Ascending aorta (tissue), 2 donors: ENCODE measurements at regions not wholly inside any gene's neighbourhood (a gene's known extent, or its start where the extent isn't known, plus 50 kb on each side); places are given as distances from the start of the nearest gene placed in this dataset.
"Not testable (repeated sequence)": the region's sequence is repeated elsewhere in the genome, so short reads cannot be mapped to it uniquely, and the experiment has no call there.

Experiments used
- DNase-seq, 2 donors: peaks; one replicate each; pipeline ENCODE4 v3.0.0-alpha.2; 2019; ENCODE audit warnings: low spot score in 2 of 2
- H3K27ac ChIP-seq, 2 donors: fragments of 200-600 bp; sonication (generic); one replicate each; pipeline ENCODE4 v1.5.1; 2016 to 2017; ENCODE audit warnings: mild to moderate bottlenecking in 1 of 2
- H3K27me3 ChIP-seq: fragments of 200-600 bp; sonication (generic); one replicate; pipeline ENCODE4 v1.5.1; 2017
- H3K36me3 ChIP-seq, 2 donors: fragments of 200-600 bp; sonication (generic); one replicate each; pipeline ENCODE4 v1.5.1; 2016
- H3K4me1 ChIP-seq, 2 donors: fragments of 200-600 bp; sonication (generic); one replicate each; pipeline ENCODE4 v1.5.1; 2016 to 2017; ENCODE audit warnings: mild to moderate bottlenecking in 1 of 2
- H3K4me3 ChIP-seq, 2 donors: fragments of 200-600 bp; sonication (generic); one replicate each; pipeline ENCODE4 v1.5.1; 2016 to 2017; ENCODE audit warnings: mild to moderate bottlenecking in 1 of 2
- H3K9me3 ChIP-seq, 2 donors: fragments of 200-600 bp; sonication (generic); one replicate each; pipeline ENCODE4 v1.5.1; 2016
- intact Hi-C: fragments of 100-400 bp; cut with DNase I; formaldehyde crosslinking; loops from one replicate; pipeline ENCODE4 v1.15.1; 2023
- TF ChIP-seq, protein P1 (sequence below), 3 experiments: fragments of 200-600 bp in 2 of 3; fragments of 450-650 bp in 1 of 3; sonication (generic) in 2 of 3; IDR thresholded peaks; one replicate each; pipeline ENCODE4 v1.5.1; 2016 to 2019; ENCODE audit warnings: antibody characterized with exemption in 3 of 3, mild to moderate bottlenecking in 1 of 3, moderate library complexity in 1 of 3

DNA sequence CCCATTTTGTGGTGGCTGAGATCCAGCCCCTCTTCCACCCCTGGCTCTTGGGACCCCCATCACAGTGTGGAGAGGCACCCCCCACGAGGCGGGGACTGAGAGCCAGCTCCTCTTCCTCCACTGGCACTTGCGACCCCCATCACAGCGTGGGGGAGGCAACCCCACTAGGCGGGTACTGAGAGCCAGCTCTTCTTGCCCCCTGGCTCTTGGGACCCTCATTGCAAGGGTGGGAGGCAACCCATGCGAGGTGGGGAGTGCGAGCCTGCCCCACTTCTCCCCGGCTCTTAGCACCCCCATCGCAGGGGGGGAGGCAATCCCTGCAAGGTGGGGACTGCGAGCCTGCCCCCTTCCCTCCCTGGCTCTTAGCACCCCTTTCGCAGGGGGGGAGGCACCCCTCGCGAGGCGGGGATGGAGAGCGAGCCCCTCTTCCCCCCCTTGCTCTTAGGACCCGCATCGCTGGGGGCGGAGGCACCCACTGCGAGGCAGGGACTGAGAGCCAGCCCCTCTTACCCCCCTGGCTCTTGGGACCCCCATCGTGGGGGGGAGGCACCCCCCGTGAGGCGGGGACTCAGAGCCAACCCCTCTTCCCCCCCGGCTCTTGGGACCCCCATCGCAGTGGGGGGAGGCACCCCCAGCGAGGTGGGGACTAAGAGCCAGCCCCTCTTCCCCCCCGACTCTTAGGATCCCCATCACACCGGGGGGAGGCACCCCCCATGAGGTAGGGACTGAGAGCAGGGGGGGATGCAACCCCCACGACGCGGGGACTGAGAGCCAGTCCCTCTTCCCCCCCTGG is 364.6 kb upstream of the SPRY2 start:
- intact Hi-C loops, result no loop called here
- TF ChIP-seq, protein P1, sequence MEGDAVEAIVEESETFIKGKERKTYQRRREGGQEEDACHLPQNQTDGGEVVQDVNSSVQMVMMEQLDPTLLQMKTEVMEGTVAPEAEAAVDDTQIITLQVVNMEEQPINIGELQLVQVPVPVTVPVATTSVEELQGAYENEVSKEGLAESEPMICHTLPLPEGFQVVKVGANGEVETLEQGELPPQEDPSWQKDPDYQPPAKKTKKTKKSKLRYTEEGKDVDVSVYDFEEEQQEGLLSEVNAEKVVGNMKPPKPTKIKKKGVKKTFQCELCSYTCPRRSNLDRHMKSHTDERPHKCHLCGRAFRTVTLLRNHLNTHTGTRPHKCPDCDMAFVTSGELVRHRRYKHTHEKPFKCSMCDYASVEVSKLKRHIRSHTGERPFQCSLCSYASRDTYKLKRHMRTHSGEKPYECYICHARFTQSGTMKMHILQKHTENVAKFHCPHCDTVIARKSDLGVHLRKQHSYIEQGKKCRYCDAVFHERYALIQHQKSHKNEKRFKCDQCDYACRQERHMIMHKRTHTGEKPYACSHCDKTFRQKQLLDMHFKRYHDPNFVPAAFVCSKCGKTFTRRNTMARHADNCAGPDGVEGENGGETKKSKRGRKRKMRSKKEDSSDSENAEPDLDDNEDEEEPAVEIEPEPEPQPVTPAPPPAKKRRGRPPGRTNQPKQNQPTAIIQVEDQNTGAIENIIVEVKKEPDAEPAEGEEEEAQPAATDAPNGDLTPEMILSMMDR (IDR thresholded peaks at IDR 0.05), result no peak
- no peak for DNase-seq

GRCh38 chr13:80704369-80704768 is 363.4 kb upstream of the SPRY2 start:
- H3K36me3 ChIP-seq, result no peaks in the 10 kb centered on the region
- no peaks in the 10 kb centered on the region for H3K9me3 ChIP-seq
- H3K27me3 ChIP-seq, result no peaks in the 10 kb centered on the region
- TF ChIP-seq, protein P1 (IDR thresholded peaks at IDR 0.05), result no peak
- no peak overlapping the region for H3K27ac ChIP-seq
- H3K4me1 ChIP-seq, result no peaks in the 10 kb centered on the region
- no peak overlapping the region for H3K4me3 ChIP-seq
- intact Hi-C loops, result no loop called here
- no peak for DNase-seq

More for the DNA sequence above, 364.6 kb upstream of the SPRY2 start:
- Histone ChIP-seq H3K4me3 (no peak overlapping the region), H3K9me3 (no peaks in the 10 kb centered on the region), H3K36me3 (no peaks in the 10 kb centered on the region), H3K4me1 (no peaks in the 10 kb centered on the region), H3K27ac (no peak overlapping the region), H3K27me3 (no peaks in the 10 kb centered on the region)

- no peak for DNase-seq
- Histone ChIP-seq H3K4me1 (no peaks in the 10 kb centered on the region), H3K4me3 (no peak overlapping the region), H3K36me3 (no peaks in the 10 kb centered on the region), H3K27me3 (no peaks in the 10 kb centered on the region), H3K9me3 (peaks cover 0 to 9% of the 10 kb centered on the region in 2 donors), H3K27ac (no peak overlapping the region)
- TF ChIP-seq, protein P1 (IDR thresholded peaks at IDR 0.05), result no peak
- intact Hi-C loops, result no loop called here
Observed at GRCh38 chr13:80695841-80696240, 354.9 kb upstream of the SPRY2 start.

DNA sequence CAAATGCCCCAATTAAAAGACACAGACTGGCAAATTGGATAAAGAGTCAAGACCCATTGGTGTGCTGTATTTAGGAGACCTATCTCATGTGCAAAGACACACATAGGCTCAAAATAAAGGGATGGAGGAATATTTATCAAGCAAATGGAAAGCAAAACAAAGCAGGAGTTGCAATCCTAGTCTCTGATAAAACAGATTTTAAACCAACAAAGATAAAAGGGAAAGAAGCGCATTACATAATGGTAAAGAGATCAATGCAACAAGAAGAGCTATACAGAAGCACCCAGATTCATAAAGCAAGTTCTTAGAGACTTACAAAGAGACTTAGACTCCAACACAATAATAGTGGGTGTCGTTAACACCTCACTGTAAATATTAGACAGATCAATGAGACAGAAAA is 350.9 kb upstream of the SPRY2 start:
- DNase-seq, H3K27me3 ChIP-seq, H3K4me3 ChIP-seq, intact Hi-C loops, H3K36me3 ChIP-seq, H3K27ac ChIP-seq, H3K4me1 ChIP-seq: not testable (repeated sequence)
- H3K9me3 ChIP-seq, result peaks cover 0 to 14% of the 10 kb centered on the region in 2 donors

- TF ChIP-seq, protein P1 (IDR thresholded peaks at IDR 0.05), result no peak
- no peak for DNase-seq
Observed at GRCh38 chr13:80690208-80690607, 349.3 kb upstream of the SPRY2 start.

GRCh38 chr13:80688593-80688992 is 347.7 kb upstream of the SPRY2 start:
- peaks cover 0 to 14% of the 10 kb centered on the region in 2 donors for H3K9me3 ChIP-seq
- H3K27me3 ChIP-seq, result no peaks in the 10 kb centered on the region
- no peaks in the 10 kb centered on the region for H3K36me3 ChIP-seq
- no peak overlapping the region for H3K27ac ChIP-seq
- H3K4me3 ChIP-seq, result no peak overlapping the region
- intact Hi-C loops, result no loop called here
- no peak for DNase-seq
- TF ChIP-seq, protein P1 (IDR thresholded peaks at IDR 0.05), result no peak
- no peaks in the 10 kb centered on the region for H3K4me1 ChIP-seq

More at GRCh38 chr13:80690208-80690607, 349.3 kb upstream of the SPRY2 start:
- Histone ChIP-seq H3K4me3 (no peak overlapping the region), H3K36me3 (no peaks in the 10 kb centered on the region), H3K27me3 (no peaks in the 10 kb centered on the region), H3K4me1 (no peaks in the 10 kb centered on the region), H3K9me3 (peaks cover 0 to 14% of the 10 kb centered on the region in 2 donors), H3K27ac (no peak overlapping the region)
- intact Hi-C loops, result no loop called here
